GM21576 (cell line): ENCODE measurements at regions not wholly inside any gene's neighbourhood (a gene's known extent, or its start where the extent isn't known, plus 50 kb on each side); places are given as distances from the start of the nearest gene placed in this dataset.

Source experiments
- ATAC-seq: cut with Tn5 transposase; IDR thresholded peaks from one replicate; pipeline ENCODE4 v1.9.1; 2021; ENCODE audit warnings: mild to moderate bottlenecking, moderate library complexity; ENCODE audit not compliant: unreplicated experiment

DNA sequence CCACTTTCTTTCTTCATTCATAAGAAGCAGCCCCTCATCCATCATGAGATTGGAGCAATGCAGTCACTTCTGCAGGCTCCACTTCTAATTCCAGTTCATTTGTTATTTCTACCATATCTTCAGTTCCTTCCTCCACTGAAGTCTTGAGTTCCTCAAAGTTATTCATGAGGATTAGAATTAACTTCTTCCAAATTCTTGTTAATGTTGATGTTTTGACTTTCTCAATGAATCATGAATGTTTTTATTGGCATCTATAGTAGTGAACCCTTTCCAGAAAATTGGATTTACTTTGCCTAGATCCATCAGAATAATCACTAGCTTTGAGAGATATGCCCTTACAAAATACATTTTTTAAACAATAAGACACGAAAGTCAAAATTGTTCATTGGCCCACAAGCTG, 2567.7 kb upstream of the PCDH20 start:
- no peak for ATAC-seq

DNA sequence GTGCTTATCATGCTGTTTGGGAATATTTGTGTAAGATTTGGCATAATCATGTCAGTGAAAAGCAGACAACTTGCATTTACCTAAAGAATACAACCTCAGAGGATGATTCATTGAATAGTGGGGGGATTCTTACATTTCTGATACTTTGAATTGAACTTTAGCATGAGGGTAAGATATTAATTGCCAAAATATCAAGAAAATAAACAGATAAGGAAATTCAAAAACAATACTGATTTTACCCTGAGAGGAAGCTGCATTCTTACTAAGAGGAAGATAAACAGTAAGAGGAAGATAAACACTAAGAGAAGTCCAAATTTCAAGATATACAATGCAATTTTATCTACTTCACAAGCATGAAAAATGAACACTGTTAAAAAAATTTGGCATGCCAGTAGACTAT, 2564.3 kb upstream of the PCDH20 start:
- ATAC-seq = no peak

DNA sequence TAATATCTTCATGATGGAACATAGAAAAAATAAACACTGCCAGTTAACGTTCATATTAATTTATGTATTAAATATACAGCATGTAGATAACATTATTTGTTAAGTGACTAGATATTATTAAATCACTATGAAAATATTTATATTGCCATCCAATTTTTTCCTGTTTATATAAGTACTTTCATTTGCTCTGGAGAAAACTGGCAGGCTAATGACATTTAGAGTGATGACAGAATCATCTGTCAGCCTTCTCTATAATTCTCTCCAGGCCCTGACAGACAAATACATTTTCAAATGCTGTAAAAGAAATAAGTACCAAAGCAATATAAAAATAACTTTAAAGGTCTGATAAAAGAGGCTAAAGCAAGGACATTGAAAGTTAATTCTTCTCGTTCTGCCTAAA, 2556.7 kb upstream of the PCDH20 start:
- ATAC-seq = no peak

DNA sequence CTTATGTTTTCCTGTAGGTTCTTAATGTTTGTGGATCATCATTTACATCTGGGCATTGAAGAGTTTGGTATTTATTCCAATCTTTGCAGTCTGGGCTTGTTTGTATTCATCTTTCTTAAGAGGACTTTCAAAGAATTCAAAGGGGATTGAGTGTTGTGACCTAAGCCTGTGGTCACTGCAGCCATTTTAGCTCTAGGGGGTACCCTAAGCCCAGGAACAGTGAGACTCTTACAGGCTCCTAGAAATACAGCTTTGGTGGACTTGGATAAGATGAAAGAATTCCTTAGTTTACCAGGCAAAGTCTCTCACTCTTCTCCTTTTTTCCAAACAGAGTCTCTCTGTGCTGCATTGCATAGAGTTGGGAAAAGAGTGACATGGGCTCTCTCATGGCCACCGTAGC, 2539.0 kb upstream of the PCDH20 start:
- no peak for ATAC-seq

DNA sequence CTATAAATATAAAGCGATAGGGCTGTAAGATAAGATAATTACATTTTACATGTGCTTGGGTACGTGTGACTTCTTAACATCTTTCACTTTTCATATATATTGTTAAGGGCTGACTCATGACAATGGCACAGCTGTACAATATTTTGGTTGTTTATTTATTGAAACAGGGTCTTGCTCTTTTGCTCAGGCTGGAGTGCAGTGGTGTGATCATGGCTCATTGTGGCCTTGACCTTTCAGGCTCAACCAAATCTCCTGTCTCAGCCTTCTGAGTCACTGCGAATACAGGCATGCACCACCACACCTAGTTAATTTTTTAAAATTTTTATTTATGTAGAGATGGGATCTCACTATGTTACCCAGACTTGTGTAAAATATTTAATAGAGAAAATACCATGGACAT, 2532.4 kb upstream of the PCDH20 start:
- ATAC-seq = no peak

GRCh38 chr13:63944911-63945310, 2529.3 kb upstream of the PCDH20 start:
- ATAC-seq = no peak

GRCh38 chr13:63942372-63942771, 2526.7 kb upstream of the PCDH20 start:
- ATAC-seq = no peak

GRCh38 chr13:63938851-63939250, 2523.2 kb upstream of the PCDH20 start:
- ATAC-seq = no peak

- no peak for ATAC-seq
These were observed 2494.9 kb upstream of the PCDH20 start for GRCh38 chr13:63910511-63910910.

GRCh38 chr13:63909726-63910375, 2494.2 kb upstream of the PCDH20 start:
- ATAC-seq = no peak

DNA sequence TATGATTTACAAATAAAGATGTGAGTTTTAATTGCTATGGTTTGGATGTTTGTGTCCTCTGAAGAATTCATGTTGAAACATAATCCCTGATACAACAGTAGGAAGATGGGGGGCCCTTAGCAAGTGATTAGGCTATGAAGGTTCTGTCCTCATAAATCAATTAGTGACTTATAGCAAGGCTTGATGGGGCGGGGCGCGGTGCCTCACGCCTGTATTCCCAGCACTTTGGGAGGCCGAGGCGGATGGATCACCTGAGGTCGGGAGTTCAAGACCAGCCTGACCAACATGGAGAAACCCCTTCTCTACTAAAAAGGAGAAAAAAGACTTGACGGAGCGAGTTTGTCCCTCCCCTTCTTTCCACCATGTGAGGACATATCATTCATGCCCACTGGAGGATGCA, 2486.5 kb upstream of the PCDH20 start:
- ATAC-seq = no peak

- no peak for ATAC-seq
These were observed 2486.0 kb upstream of the PCDH20 start for GRCh38 chr13:63901630-63902029.

DNA sequence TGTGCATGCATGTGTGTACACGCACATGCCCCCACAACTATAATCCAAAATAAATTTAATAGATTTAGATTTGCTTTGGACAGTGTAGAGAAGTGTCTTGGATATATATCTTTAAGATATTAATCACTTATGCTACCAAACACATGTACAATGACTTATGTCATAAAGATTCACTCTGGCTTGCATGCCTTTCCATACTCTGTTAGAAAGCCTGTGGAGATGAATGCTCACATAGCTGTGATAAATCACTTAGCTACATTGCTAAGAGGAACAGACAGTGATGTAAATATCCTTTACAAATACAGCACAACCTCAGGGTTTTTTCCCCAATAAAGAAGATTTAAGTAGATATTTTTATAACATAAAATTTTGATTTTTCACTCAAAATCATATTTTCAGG, 2484.8 kb upstream of the PCDH20 start:
- ATAC-seq = no peak

GRCh38 chr13:63896321-63896720, 2480.7 kb upstream of the PCDH20 start:
- ATAC-seq = no peak

DNA sequence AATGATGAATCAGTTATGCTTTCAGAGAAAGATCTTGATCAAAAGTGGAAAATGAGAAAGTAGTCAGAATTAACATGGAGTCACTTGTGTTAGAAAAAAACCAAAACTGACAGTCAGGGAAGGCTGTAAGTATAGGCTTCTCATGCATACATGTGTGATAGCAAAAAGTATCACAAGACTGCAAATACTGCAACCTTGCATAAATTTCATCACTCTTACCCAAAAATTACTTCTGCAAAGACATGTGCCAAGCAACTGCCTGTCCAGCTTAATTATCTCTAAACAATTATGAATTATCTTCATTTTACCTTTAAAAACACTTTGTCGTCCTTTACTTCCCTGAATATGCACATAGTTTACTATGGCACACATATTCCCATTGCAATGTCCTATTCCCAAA, 2466.4 kb upstream of the PCDH20 start:
- no peak for ATAC-seq

DNA sequence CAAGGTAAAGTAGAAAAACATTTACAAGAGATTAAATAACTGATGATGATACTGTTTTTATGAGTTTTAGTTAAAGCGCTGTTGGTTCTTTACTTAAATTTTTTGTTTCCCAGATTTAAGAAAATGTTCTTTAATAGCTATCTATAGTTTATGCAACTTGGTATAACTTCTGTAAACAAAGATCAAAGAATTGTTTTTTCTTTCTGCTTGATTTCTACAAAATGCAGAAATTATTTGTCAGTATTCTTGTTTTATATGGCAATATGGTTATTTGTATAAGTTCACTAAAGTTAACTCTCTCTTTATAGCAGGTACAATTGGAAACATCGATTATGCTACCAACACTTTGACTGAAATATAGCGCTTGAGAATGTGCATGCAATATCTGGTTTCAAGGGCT, 2465.1 kb upstream of the PCDH20 start:
- ATAC-seq = no peak

DNA sequence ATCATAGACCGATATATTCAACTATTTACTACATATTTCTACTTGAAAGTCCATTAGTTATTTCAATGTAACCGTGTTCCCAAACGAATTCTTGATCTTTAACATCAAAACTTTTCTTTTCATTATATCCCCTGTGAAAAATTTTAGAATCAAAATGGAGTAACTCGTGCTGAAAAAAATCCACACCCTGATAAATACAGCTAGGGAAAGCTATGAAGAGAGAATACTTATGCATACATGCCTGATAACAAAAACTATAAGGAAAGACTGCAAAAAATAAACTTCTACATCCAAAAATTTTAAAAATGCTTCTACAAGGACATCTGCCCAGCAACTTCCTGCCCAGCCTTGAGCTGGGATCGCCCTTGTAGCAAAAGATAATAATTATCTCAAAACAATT, 2458.3 kb upstream of the PCDH20 start:
- ATAC-seq = no peak

DNA sequence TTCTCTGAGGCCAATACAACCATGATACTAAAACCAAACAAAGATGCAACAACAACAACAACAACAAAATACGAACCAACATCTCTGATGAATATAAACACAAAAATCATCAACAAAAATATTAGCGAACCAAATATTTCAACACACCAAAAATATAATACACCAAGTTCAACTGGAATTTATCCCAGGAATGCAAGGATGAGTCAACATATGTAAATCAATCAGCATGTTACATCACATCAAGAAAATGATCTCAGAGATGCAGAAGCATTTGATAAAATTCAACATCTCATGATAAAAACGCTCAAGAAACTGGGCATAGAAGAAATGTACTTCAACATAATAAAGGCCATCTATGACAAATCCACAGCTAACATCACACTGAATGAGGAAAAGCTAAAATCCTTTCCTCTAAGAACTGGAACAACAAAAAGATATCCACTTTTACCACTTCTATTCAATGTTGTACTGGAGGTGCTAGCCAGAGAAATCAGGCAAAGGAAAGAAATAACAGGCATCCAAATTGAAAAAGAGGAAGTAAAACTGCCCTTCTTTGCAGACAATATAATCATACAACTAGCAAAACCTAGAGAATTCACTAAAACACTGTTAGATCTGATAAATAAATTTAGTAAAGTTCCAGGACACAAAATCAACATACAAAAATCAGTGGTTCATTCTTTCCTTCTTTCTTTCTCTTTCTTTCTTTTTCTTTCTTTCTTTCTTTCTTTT, 2448.7 kb upstream of the PCDH20 start:
- no peak for ATAC-seq

DNA sequence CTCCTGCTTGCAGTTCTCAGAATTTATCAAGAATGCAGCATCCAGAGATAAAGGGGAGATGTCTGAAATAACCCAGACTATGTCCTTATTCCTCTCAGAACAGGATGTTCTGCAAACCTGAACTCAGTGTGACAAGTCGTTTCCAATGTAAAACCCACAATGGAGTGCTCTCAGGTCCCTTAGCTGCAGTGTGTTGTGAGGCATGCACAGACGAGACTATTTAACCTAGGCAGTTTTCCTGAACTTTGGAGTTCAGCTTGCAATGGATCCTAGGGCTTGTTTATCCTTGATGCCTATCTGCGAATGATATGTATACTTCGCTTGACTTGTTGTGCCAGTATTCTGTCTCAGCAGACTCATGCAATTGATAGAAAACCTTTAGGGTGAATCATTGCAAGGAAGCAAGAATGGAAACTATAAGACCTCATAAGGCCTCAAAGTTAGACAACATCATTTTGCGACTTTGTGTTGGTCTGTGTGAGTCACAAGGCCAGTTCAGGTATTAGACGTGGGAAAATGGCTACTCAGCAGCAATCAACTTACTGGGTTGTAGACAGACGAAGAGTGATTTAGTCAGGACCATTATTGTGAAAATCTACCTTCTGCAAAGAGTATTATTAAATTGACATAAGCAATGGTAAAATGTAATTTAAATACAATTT, 2439.9 kb upstream of the PCDH20 start:
- ATAC-seq = no peak

- no peak for ATAC-seq
These were observed 2438.2 kb upstream of the PCDH20 start for GRCh38 chr13:63853816-63854215.

GRCh38 chr13:63851526-63851925, 2435.9 kb upstream of the PCDH20 start:
- no peak for ATAC-seq
